MM.1S (cell line): ENCODE measurements at regions not wholly inside any gene's neighbourhood (a gene's known extent, or its start where the extent isn't known, plus 50 kb on each side); places are given as distances from the start of the nearest gene placed in this dataset.
"Not testable (repeated sequence)": the region's sequence is repeated elsewhere in the genome, so short reads cannot be mapped to it uniquely, and the experiment has no call there.

Experiments
- EZH2 ChIP-seq: fragments of 300-600 bp; sonication (generic); optimal IDR thresholded peaks from 2 replicates; pipeline ENCODE3; 2017; ENCODE audit warnings: low read depth, mild to moderate bottlenecking, antibody characterized with exemption, low read length, mixed read lengths
- TF ChIP-seq, protein P1 (sequence below): fragments of 300-600 bp; sonication (generic); IDR thresholded peaks from 2 replicates; pipeline ENCODE4 v1.5.1; 2016; ENCODE audit warnings: antibody characterized with exemption, low read length, mixed read lengths

GRCh38 chr2:226456144-226456543 is 343.5 kb downstream of the IRS1 start:
- TF ChIP-seq, protein P1, sequence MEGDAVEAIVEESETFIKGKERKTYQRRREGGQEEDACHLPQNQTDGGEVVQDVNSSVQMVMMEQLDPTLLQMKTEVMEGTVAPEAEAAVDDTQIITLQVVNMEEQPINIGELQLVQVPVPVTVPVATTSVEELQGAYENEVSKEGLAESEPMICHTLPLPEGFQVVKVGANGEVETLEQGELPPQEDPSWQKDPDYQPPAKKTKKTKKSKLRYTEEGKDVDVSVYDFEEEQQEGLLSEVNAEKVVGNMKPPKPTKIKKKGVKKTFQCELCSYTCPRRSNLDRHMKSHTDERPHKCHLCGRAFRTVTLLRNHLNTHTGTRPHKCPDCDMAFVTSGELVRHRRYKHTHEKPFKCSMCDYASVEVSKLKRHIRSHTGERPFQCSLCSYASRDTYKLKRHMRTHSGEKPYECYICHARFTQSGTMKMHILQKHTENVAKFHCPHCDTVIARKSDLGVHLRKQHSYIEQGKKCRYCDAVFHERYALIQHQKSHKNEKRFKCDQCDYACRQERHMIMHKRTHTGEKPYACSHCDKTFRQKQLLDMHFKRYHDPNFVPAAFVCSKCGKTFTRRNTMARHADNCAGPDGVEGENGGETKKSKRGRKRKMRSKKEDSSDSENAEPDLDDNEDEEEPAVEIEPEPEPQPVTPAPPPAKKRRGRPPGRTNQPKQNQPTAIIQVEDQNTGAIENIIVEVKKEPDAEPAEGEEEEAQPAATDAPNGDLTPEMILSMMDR, result not testable (repeated sequence)
- TF ChIP-seq EZH2, result not testable (repeated sequence)
